ENCODE measurements at regions not wholly inside any gene's neighbourhood (a gene's known extent, or its start where the extent isn't known, plus 50 kb on each side); places are given as distances from the start of the nearest gene placed in this dataset.

- Mint-ChIP-seq H3K4me3 (no peak overlapping the region), H3K9me3 (ENCODE audit: insufficient read depth) (no peaks in the 10 kb centered on the region), H3K27ac (no peak overlapping the region), H3K4me1 (no peaks in the 10 kb centered on the region), H3K27me3 (no peaks in the 10 kb centered on the region)
- Histone ChIP-seq H3K9ac (ENCODE audit: low read length) (no peak overlapping the region), H3K27ac (ENCODE audit: low read length in 2 of 2) (no peak overlapping the region), H4K20me1 (ENCODE audit: control insufficient read depth, insufficient read depth, low read length, poor library complexity, severe bottlenecking) (no peaks in the 10 kb centered on the region), H2AFZ (ENCODE audit: insufficient read depth, low read depth, low read length, poor library complexity, severe bottlenecking) (no peak overlapping the region), H3K4me3 (ENCODE audit: control extremely low read depth in 1 of 5, extremely low read depth in 1 of 5, insufficient read depth in 1 of 5, low read depth in 2 of 5, low read length in 4 of 5) (no peak overlapping the region), H3K9me3 (ENCODE audit: control extremely low read depth in 1 of 3, control insufficient read depth in 2 of 3, insufficient read depth in 1 of 3, low read length in 2 of 3) (no peaks in the 10 kb centered on the region), H3K4me2 (replicated peaks; ENCODE audit: low read depth, low read length, poor library complexity, severe bottlenecking) (no peak overlapping the region), H3K79me2 (ENCODE audit: control insufficient read depth, insufficient read depth, low read length) (no peaks in the 10 kb centered on the region), H3K27me3 (replicated peaks in 1 of 4; ENCODE audit: control extremely low read depth in 1 of 4, control insufficient read depth in 3 of 4, insufficient read depth in 4 of 4, low read length in 3 of 4) (no peaks in the 10 kb centered on the region), H3K36me3 (replicated peaks in 1 of 2; ENCODE audit: control extremely low read depth in 1 of 2, control insufficient read depth in 1 of 2, extremely low read depth in 1 of 2, insufficient read depth in 2 of 2, low read length in 1 of 2) (no peaks in the 10 kb centered on the region), H3K4me1 (ENCODE audit: control insufficient read depth in 2 of 2, insufficient read depth in 2 of 2, low read length in 2 of 2) (no peaks in the 10 kb centered on the region)
- CTCF ChIA-PET: no interaction called here
- no peak for TF ChIP-seq EZH2 (IDR thresholded peaks at IDR 0.05; ENCODE audit: borderline replicate concordance, insufficient read depth, low read depth, low read length, poor library complexity, severe bottlenecking)
- TF ChIP-seq CTCF (IDR thresholded peaks at IDR 0.05): no peak
- 71% methylated on average over 2 of the region's 2 CpGs for WGBS (ENCODE audit: insufficient coverage)
- ATAC-seq (ENCODE audit: low read depth): no peak
- intact Hi-C loops (cut with micrococcal nuclease): no loop called here
- POLR2A ChIA-PET: no interaction called here
- DNase-seq: no peak
Observed at GRCh38 chr5:120895660-120896059, 431.6 kb downstream of the PRR16 start.

- no peak overlapping the region for H3K27ac Mint-ChIP-seq
- no peaks in the 10 kb centered on the region for H3K27me3 Mint-ChIP-seq
- intact Hi-C loops (cut with micrococcal nuclease): no loop called here
- WGBS (ENCODE audit: insufficient coverage): no CpG with 5 or more reads among the region's 1 CpG
- no peaks in the 10 kb centered on the region for H3K79me2 ChIP-seq (ENCODE audit: control insufficient read depth, insufficient read depth, low read length)
- H3K9ac ChIP-seq (ENCODE audit: low read length): no peak overlapping the region
- H3K9me3 Mint-ChIP-seq (ENCODE audit: insufficient read depth): no peaks in the 10 kb centered on the region
- H3K4me1 ChIP-seq (ENCODE audit: control insufficient read depth in 2 of 2, insufficient read depth in 2 of 2, low read length in 2 of 2): no peaks in the 10 kb centered on the region
- H3K4me1 Mint-ChIP-seq: no peaks in the 10 kb centered on the region
- H3K9me3 ChIP-seq (ENCODE audit: control extremely low read depth in 1 of 3, control insufficient read depth in 2 of 3, insufficient read depth in 1 of 3, low read length in 2 of 3): no peaks in the 10 kb centered on the region
- POLR2A ChIA-PET: no interaction called here
- H3K27me3 ChIP-seq (replicated peaks in 1 of 4; ENCODE audit: control extremely low read depth in 1 of 4, control insufficient read depth in 3 of 4, insufficient read depth in 4 of 4, low read length in 3 of 4): no peaks in the 10 kb centered on the region
- no peak overlapping the region for H3K4me3 ChIP-seq (ENCODE audit: control extremely low read depth in 1 of 5, extremely low read depth in 1 of 5, insufficient read depth in 1 of 5, low read depth in 2 of 5, low read length in 4 of 5)
- DNase-seq (no peak), ATAC-seq (ENCODE audit: low read depth) (no peak)
- H3K4me3 Mint-ChIP-seq: no peak overlapping the region
- no peak overlapping the region for H2AFZ ChIP-seq (ENCODE audit: insufficient read depth, low read depth, low read length, poor library complexity, severe bottlenecking)
- H3K27ac ChIP-seq (ENCODE audit: low read length in 2 of 2): no peak overlapping the region
- H3K4me2 ChIP-seq (replicated peaks; ENCODE audit: low read depth, low read length, poor library complexity, severe bottlenecking): no peak overlapping the region
- H4K20me1 ChIP-seq (ENCODE audit: control insufficient read depth, insufficient read depth, low read length, poor library complexity, severe bottlenecking): no peaks in the 10 kb centered on the region
- TF ChIP-seq EZH2 (IDR thresholded peaks at IDR 0.05; ENCODE audit: borderline replicate concordance, insufficient read depth, low read depth, low read length, poor library complexity, severe bottlenecking) (no peak), CTCF (IDR thresholded peaks at IDR 0.05) (no peak)
- H3K36me3 ChIP-seq (replicated peaks in 1 of 2; ENCODE audit: control extremely low read depth in 1 of 2, control insufficient read depth in 1 of 2, extremely low read depth in 1 of 2, insufficient read depth in 2 of 2, low read length in 1 of 2): no peaks in the 10 kb centered on the region
- CTCF ChIA-PET: no interaction called here
Observed at GRCh38 chr5:120901199-120901598, 437.1 kb downstream of the PRR16 start.

Measured in B cell (primary cell).